Neuronal stem cell (in vitro differentiated cells): ENCODE measurements at regions not wholly inside any gene's neighbourhood (a gene's known extent, or its start where the extent isn't known, plus 50 kb on each side); places are given as distances from the start of the nearest gene placed in this dataset.

Source experiments
- DNase-seq: peaks from one replicate; pipeline ENCODE4 v3.0.0-alpha.2; 2013; ENCODE audit warnings: low spot score
- H2AFZ ChIP-seq: one replicate; pipeline ENCODE4 v1.6.1; 2013; ENCODE audit warnings: mild to moderate bottlenecking, low read length, inconsistent platforms
- H2AK5ac ChIP-seq: 2 replicates; pipeline ENCODE4 v1.6.1; 2013; ENCODE audit warnings: low read depth, mild to moderate bottlenecking, inconsistent platforms, low read length, moderate library complexity, mixed read lengths
- H2BK120ac ChIP-seq: 2 replicates; pipeline ENCODE4 v1.6.1; 2013; ENCODE audit warnings: low read depth, mild to moderate bottlenecking, inconsistent platforms, low read length, moderate library complexity, mixed read lengths
- H2BK12ac ChIP-seq: one replicate; pipeline ENCODE4 v1.6.1; 2013; ENCODE audit warnings: low read length, inconsistent platforms
- H2BK15ac ChIP-seq: 2 replicates; pipeline ENCODE4 v1.6.1; 2013; ENCODE audit warnings: mild to moderate bottlenecking, low read length, inconsistent platforms, mixed read lengths
- H2BK5ac ChIP-seq: one replicate; pipeline ENCODE4 v1.6.1; 2013; ENCODE audit warnings: inconsistent platforms, mild to moderate bottlenecking, low read length, moderate library complexity
- H3K14ac ChIP-seq: one replicate; pipeline ENCODE4 v1.6.1; 2013; ENCODE audit warnings: low read length, inconsistent platforms
- H3K18ac ChIP-seq: 2 replicates; pipeline ENCODE4 v1.6.1; 2013; ENCODE audit warnings: low read length, inconsistent platforms
- H3K23ac ChIP-seq: 2 replicates; pipeline ENCODE4 v1.6.1; 2013; ENCODE audit warnings: low read depth, mild to moderate bottlenecking, mixed read lengths, low read length, inconsistent platforms; ENCODE audit not compliant: poor library complexity
- H3K27ac ChIP-seq: replicated peaks from 3 replicates; pipeline ENCODE4 v1.5.1; 2013; ENCODE audit warnings: low read length, inconsistent platforms
- H3K27me3 ChIP-seq, 3 experiments: 2 replicates each; pipeline ENCODE4 v1.6.1; 2013; ENCODE audit warnings: low read length in 3 of 3, mild to moderate bottlenecking in 2 of 3, inconsistent platforms in 1 of 3, low read depth in 1 of 3, mixed read lengths in 1 of 3, moderate library complexity in 1 of 3; ENCODE audit not compliant: control insufficient read depth in 3 of 3, insufficient read depth in 3 of 3
- H3K36me3 ChIP-seq, 2 donors: replicated peaks in 1 of 2; 2 replicates each; pipeline ENCODE4 v1.6.1; 2013; ENCODE audit warnings: low read length in 2 of 2; ENCODE audit not compliant: control insufficient read depth in 2 of 2, insufficient read depth in 2 of 2
- H3K4ac ChIP-seq: 2 replicates; pipeline ENCODE4 v1.6.1; 2013; ENCODE audit warnings: inconsistent platforms, mild to moderate bottlenecking, low read length, moderate library complexity
- H3K4me1 ChIP-seq, 2 donors: 1 replicate in 1 of 2; 2 replicates in 1 of 2; pipeline ENCODE4 v1.6.1; 2013; ENCODE audit warnings: low read length in 2 of 2, low read depth in 1 of 2; ENCODE audit not compliant: control insufficient read depth in 2 of 2, insufficient read depth in 1 of 2
- H3K4me2 ChIP-seq: one replicate; pipeline ENCODE4 v1.6.1; 2013; ENCODE audit warnings: mild to moderate bottlenecking, low read length, inconsistent platforms; ENCODE audit not compliant: insufficient read depth, poor library complexity, severe bottlenecking
- H3K4me3 ChIP-seq, 2 donors: 2 replicates each; pipeline ENCODE4 v1.5.1; 2013; ENCODE audit warnings: low read length in 2 of 2, mild to moderate bottlenecking in 2 of 2, inconsistent platforms in 1 of 2, moderate library complexity in 1 of 2
- H3K79me1 ChIP-seq: one replicate; pipeline ENCODE4 v1.6.1; 2013; ENCODE audit warnings: low read depth, mild to moderate bottlenecking, inconsistent platforms, low read length, moderate library complexity
- H3K9ac ChIP-seq: one replicate; pipeline ENCODE4 v1.6.1; 2013; ENCODE audit warnings: mild to moderate bottlenecking, low read depth, low read length, inconsistent platforms; ENCODE audit not compliant: poor library complexity
- H3K9me3 ChIP-seq, 2 donors: replicated peaks in 1 of 2; 2 replicates each; pipeline versions ENCODE3 to v1.6.1; 2013; ENCODE audit warnings: low read length in 2 of 2, mild to moderate bottlenecking in 2 of 2, inconsistent platforms in 1 of 2, low read depth in 1 of 2, mixed read lengths in 1 of 2, moderate library complexity in 1 of 2; ENCODE audit not compliant: control insufficient read depth in 2 of 2, insufficient read depth in 1 of 2
- H4K8ac ChIP-seq: one replicate; pipeline ENCODE4 v1.6.1; 2013; ENCODE audit warnings: low read depth, mild to moderate bottlenecking, inconsistent platforms, low read length, moderate library complexity
- H4K91ac ChIP-seq: one replicate; pipeline ENCODE4 v1.6.1; 2013; ENCODE audit warnings: low read length, low read depth, mild to moderate bottlenecking, inconsistent platforms; ENCODE audit not compliant: poor library complexity
- WGBS, 2 donors: extraction: QIAGEN DNeasy Blood & Tissue Kit; methylation state at CpG; one replicate each; pipeline ENCODE4 v1.1.7; 2013; ENCODE audit warnings: missing lambda C conversion rate in 2 of 2, mixed read lengths in 1 of 2; ENCODE audit not compliant: insufficient read length in 2 of 2, insufficient replicate concordance in 1 of 2; ENCODE audit errors: extremely low coverage in 2 of 2; 5-methylcytosine and 5-hydroxymethylcytosine counted together

DNA sequence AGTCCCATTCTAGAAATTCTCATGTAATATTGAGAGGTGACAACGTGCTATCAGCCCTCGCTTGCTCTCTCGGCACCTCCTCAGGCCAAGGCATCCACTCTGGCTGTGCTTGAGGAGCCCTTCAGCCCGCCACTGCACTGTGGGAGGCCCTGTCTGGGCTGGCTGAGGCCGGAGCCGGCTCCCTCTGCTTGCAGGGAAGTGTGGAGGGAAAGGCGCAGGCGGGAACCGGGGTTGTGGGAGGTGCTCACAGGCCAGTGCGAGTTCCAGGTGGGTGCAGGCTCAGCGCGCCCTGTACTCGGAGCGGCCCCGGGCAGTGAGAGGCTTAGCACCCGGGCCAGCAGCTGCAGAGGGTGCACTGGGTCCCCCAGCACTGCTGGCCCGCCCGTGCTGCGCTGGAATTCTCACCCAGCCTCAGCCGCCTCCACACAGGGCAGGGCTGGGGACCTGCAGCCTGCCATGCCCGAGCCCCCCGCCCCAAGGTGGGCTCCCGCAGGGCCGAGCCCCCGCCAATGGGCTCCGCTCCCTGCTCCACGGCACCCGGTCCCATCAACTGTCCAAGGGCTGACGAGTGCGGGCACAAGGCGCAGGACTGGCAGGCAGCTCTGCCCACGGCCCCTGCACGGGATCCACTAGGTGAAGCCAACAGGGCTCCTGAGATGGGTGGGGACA is 1680.6 kb upstream of the LRRTM1 start:
- no peaks in the 10 kb centered on the region for H3K9me3 ChIP-seq
- no peaks in the 10 kb centered on the region for H3K4me1 ChIP-seq
- H3K27me3 ChIP-seq, result no peaks in the 10 kb centered on the region
- H3K36me3 ChIP-seq, result no peaks in the 10 kb centered on the region
- H3K9ac ChIP-seq, result no peak overlapping the region
- H2BK120ac ChIP-seq, result no peak overlapping the region
- no peak overlapping the region for H4K91ac ChIP-seq
- H2AK5ac ChIP-seq, result no peak overlapping the region
- no peak overlapping the region for H2AFZ ChIP-seq
- no peak overlapping the region for H3K14ac ChIP-seq
- no peak overlapping the region for H3K23ac ChIP-seq
- no peak overlapping the region for H3K4me2 ChIP-seq
- H2BK5ac ChIP-seq, result no peak overlapping the region
- H2BK15ac ChIP-seq, result no peak overlapping the region
- no peak for DNase-seq
- H3K79me1 ChIP-seq, result no peaks in the 10 kb centered on the region
- no peak overlapping the region for H4K8ac ChIP-seq
- H3K27ac ChIP-seq, result no peak overlapping the region
- H3K4me3 ChIP-seq, result no peak overlapping the region
- H3K18ac ChIP-seq, result no peak overlapping the region
- H2BK12ac ChIP-seq, result no peak overlapping the region
- WGBS, 2 donors, result no CpG with 5 or more reads among the region's 33 CpGs
- no peak overlapping the region for H3K4ac ChIP-seq

GRCh38 chr2:81981585-81981984 is 1677.0 kb upstream of the LRRTM1 start:
- Histone ChIP-seq H3K4me2 (no peak overlapping the region), H2BK5ac (no peak overlapping the region), H3K4me1 (no peaks in the 10 kb centered on the region), H2BK12ac (no peak overlapping the region), H2BK120ac (no peak overlapping the region), H3K4me3 (no peak overlapping the region), H3K9me3 (no peaks in the 10 kb centered on the region), H3K18ac (no peak overlapping the region), H3K9ac (no peak overlapping the region), H3K14ac (no peak overlapping the region), H2AK5ac (no peak overlapping the region), H3K23ac (no peak overlapping the region), H3K36me3 (no peaks in the 10 kb centered on the region), H3K27me3 (no peaks in the 10 kb centered on the region), H3K79me1 (no peaks in the 10 kb centered on the region), H4K8ac (no peak overlapping the region), H2AFZ (no peak overlapping the region), H2BK15ac (no peak overlapping the region), H3K27ac (no peak overlapping the region), H4K91ac (no peak overlapping the region), H3K4ac (no peak overlapping the region)
- no CpG with 5 or more reads among the region's 3 CpGs for WGBS, 2 donors
- DNase-seq, result no peak

GRCh38 chr2:81979086-81979485 is 1674.5 kb upstream of the LRRTM1 start:
- Histone ChIP-seq H2AK5ac (no peak overlapping the region), H3K23ac (no peak overlapping the region), H3K18ac (no peak overlapping the region), H3K36me3 (no peaks in the 10 kb centered on the region), H2AFZ (no peak overlapping the region), H2BK120ac (no peak overlapping the region), H3K4me1 (no peaks in the 10 kb centered on the region), H3K4ac (no peak overlapping the region), H2BK15ac (no peak overlapping the region), H3K14ac (no peak overlapping the region), H3K9me3 (no peaks in the 10 kb centered on the region), H3K27ac (no peak overlapping the region), H3K9ac (no peak overlapping the region), H3K4me3 (no peak overlapping the region), H2BK5ac (no peak overlapping the region), H2BK12ac (no peak overlapping the region), H3K4me2 (no peak overlapping the region), H3K79me1 (no peaks in the 10 kb centered on the region), H3K27me3 (no peaks in the 10 kb centered on the region), H4K8ac (no peak overlapping the region), H4K91ac (no peak overlapping the region)
- no peak for DNase-seq
- no CpG with 5 or more reads among the region's 3 CpGs for WGBS, 2 donors

DNA sequence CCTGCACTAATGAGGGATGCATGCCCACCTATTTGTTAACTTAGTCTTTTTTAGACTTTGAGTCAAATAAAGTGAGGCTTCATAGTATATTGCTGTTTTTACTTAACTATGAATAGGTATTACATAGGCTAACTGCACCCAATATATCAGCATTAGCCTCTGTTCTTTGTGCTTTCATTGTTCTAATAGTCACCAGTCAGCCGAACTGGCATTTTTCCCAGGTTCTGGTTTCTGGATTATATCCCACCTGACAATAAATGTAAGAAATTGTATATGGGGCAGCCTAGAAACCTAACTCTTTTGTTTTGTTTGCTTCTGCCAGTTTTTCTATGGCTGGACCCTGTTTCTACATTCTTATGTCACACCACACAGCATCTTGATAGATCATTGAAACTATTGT is 1672.4 kb upstream of the LRRTM1 start:
- no peak overlapping the region for H2BK15ac ChIP-seq
- no peak overlapping the region for H2AFZ ChIP-seq
- no peak overlapping the region for H3K4me3 ChIP-seq
- no peak overlapping the region for H2BK120ac ChIP-seq
- no peak overlapping the region for H3K9ac ChIP-seq
- no peak overlapping the region for H3K23ac ChIP-seq
- no peak overlapping the region for H2BK5ac ChIP-seq
- H3K4ac ChIP-seq, result no peak overlapping the region
- no peak overlapping the region for H3K14ac ChIP-seq
- no peaks in the 10 kb centered on the region for H3K36me3 ChIP-seq
- H2AK5ac ChIP-seq, result no peak overlapping the region
- WGBS, 2 donors, result no CpG with 5 or more reads among the region's 1 CpG
- no peaks in the 10 kb centered on the region for H3K27me3 ChIP-seq
- H3K79me1 ChIP-seq, result no peaks in the 10 kb centered on the region
- no peak overlapping the region for H4K91ac ChIP-seq
- H3K18ac ChIP-seq, result no peak overlapping the region
- no peaks in the 10 kb centered on the region for H3K4me1 ChIP-seq
- no peak overlapping the region for H4K8ac ChIP-seq
- no peaks in the 10 kb centered on the region for H3K9me3 ChIP-seq
- H3K4me2 ChIP-seq, result no peak overlapping the region
- DNase-seq, result no peak
- no peak overlapping the region for H2BK12ac ChIP-seq
- no peak overlapping the region for H3K27ac ChIP-seq
